ENCODE measurements at regions not wholly inside any gene's neighbourhood (a gene's known extent, or its start where the extent isn't known, plus 50 kb on each side); places are given as distances from the start of the nearest gene placed in this dataset.

GRCh38 chr11:116548256-116548655 is 224.5 kb downstream of the BUD13 start:
- TF ChIP-seq CBX1 (IDR thresholded peaks at IDR 0.05; ENCODE audit: low read depth) (no peak), POLR2A (IDR thresholded peaks at IDR 0.05; ENCODE audit: insufficient read depth in 1 of 2, low read depth in 2 of 2, low read length in 2 of 2) (no peak)
- TF ChIP-seq, protein P1, sequence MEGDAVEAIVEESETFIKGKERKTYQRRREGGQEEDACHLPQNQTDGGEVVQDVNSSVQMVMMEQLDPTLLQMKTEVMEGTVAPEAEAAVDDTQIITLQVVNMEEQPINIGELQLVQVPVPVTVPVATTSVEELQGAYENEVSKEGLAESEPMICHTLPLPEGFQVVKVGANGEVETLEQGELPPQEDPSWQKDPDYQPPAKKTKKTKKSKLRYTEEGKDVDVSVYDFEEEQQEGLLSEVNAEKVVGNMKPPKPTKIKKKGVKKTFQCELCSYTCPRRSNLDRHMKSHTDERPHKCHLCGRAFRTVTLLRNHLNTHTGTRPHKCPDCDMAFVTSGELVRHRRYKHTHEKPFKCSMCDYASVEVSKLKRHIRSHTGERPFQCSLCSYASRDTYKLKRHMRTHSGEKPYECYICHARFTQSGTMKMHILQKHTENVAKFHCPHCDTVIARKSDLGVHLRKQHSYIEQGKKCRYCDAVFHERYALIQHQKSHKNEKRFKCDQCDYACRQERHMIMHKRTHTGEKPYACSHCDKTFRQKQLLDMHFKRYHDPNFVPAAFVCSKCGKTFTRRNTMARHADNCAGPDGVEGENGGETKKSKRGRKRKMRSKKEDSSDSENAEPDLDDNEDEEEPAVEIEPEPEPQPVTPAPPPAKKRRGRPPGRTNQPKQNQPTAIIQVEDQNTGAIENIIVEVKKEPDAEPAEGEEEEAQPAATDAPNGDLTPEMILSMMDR (CRISPR knock-in tag; IDR thresholded peaks at IDR 0.05) = no peak

All from HepG2 (cell line).